RKO (cell line): ENCODE measurements at regions not wholly inside any gene's neighbourhood (a gene's known extent, or its start where the extent isn't known, plus 50 kb on each side); places are given as distances from the start of the nearest gene placed in this dataset.

Source experiments
- DNase-seq: peaks from one replicate; pipeline ENCODE4 v3.0.0-alpha.2; 2016; ENCODE audit warnings: low spot score

DNA sequence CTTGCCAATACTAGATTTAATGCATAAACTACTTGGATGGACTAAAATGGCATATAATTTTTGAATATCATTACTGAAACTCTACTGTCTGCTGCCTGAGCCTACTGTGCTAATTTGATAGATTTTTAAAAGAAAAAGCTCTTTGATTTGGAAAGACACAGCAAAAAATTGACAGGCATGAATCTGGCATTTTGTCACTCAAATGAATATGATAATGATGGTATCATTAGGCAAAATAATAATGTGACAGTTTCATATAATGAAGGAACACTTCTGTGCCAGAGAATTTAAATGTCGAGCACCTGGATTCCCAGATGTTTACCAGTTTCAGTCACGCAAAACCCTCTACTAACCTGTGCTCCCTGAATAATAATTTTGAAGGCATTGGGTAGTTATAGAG lies 60.0 kb upstream of the SLC13A1 start:
- DNase-seq, result no peak
